DND-41 (cell line): ENCODE measurements at regions not wholly inside any gene's neighbourhood (a gene's known extent, or its start where the extent isn't known, plus 50 kb on each side); places are given as distances from the start of the nearest gene placed in this dataset.

Source experiments
- CTCF ChIP-seq: IDR thresholded peaks from 2 replicates; pipeline ENCODE4 v1.5.1; 2012; ENCODE audit warnings: borderline replicate concordance, low read length, moderate library complexity, mild to moderate bottlenecking; ENCODE audit not compliant: poor library complexity, severe bottlenecking; ENCODE audit errors: extremely low read depth
- EZH2 ChIP-seq: IDR thresholded peaks from 3 replicates; pipeline ENCODE4 v1.6.1; 2012; ENCODE audit warnings: borderline replicate concordance, low read depth, mild to moderate bottlenecking, moderate library complexity, low read length, inconsistent platforms; ENCODE audit not compliant: severe bottlenecking

GRCh38 chr14:97264516-97265230 is 467.5 kb downstream of the VRK1 start:
- no peak for TF ChIP-seq CTCF
- no peak for TF ChIP-seq EZH2
